OCI-LY7 (cell line): ENCODE measurements at regions not wholly inside any gene's neighbourhood (a gene's known extent, or its start where the extent isn't known, plus 50 kb on each side); places are given as distances from the start of the nearest gene placed in this dataset.

ENCODE experiments used
- CTCF ChIP-seq: fragments of 200-600 bp; sonication (generic); conservative IDR thresholded peaks from 2 replicates; pipeline ENCODE4 v1.5.1; 2014; ENCODE audit warnings: mild to moderate bottlenecking, antibody characterized with exemption, low read length, moderate library complexity, mixed read lengths
- EZH2phosphoT487 ChIP-seq: fragments of 200-600 bp; sonication (generic); IDR thresholded peaks from 2 replicates; pipeline ENCODE4 v1.6.1; 2018; ENCODE audit warnings: low read depth, borderline replicate concordance, mild to moderate bottlenecking, mixed run types, antibody characterized with exemption, low read length, moderate library complexity, mixed read lengths

- no peak for TF ChIP-seq CTCF
- TF ChIP-seq EZH2phosphoT487 = no peak
Observed at GRCh38 chr17:72529386-72529785, 408.6 kb downstream of the SOX9 start.
